ENCODE measurements at regions not wholly inside any gene's neighbourhood (a gene's known extent, or its start where the extent isn't known, plus 50 kb on each side); places are given as distances from the start of the nearest gene placed in this dataset.
"Not testable (repeated sequence)": the region's sequence is repeated elsewhere in the genome, so short reads cannot be mapped to it uniquely, and the experiment has no call there.

DNA sequence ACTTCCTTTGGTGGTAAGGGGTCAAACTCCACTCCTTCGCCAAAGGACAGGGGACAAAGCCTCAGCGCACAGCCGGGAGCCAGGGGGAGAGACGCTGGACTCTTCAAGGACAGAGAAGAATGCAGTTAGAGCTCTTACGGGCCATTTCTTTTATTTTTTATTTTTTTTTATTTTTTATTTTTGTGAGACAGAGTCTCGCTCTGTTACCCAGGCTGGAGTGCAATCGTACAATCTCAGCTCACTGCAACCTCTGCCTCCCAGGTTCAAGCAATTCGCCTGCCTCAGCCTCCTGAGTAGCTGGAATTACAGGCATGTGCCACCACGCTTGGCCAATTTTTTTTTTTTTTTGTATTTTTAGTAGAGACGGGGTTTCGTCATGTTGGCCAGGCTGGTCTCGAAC is 93.2 kb upstream of the RPH3AL start, which contains the start of gene RFLNB:
RFLNB (minus strand) TSS at position 101 of the 400 bp plus-strand sequence.
- DNase-seq, result not testable (repeated sequence)

DNA sequence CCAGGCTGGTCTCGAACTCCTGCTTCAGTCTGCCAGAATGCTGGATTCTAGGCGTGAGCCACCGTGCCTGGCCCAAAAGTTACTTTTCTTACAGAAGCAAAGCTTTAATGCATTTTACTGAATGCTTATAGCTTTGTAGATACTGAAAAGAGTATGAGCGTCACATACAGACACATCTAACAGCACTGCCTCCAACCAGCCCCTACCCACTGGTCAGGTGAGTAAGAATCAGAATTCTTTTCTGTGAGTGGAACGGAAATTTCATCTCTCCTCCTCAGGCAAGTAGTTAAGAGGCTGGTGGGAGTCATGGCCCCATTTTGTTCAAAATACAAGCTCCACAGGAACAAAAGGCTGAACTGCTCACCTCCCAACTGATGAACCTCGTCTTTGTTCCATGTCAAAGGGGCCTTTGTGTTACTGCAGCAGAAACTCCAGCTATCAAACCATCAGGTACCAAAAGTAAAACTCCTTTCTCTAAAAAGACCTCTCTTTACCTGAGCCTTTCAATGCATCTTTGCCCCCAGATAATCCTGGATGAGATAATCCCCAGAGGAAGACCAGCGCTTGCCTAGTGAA is 92.4 kb upstream of the RPH3AL start:
- DNase-seq, result no peak

DNA sequence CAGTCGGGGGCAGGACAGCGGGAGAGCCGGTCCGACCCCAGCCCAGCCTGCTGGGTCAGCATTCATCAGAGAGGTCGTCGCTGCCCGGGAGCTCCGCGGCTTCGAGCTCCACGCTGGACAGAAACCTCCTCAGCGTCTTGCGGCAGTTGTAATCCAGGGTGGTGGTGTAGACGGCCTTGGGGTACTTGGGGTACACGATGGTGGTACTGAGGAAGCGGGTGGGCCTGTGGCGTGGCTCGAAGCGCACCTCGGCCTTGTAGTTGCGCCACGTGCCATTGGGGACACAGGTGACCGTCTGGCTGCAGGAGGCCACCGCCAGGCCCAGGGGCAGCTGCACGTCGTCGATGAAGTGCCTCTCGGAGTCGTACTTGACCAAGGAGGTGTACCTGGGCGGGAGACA is 90.5 kb upstream of the RPH3AL start:
- no peak for DNase-seq

DNA sequence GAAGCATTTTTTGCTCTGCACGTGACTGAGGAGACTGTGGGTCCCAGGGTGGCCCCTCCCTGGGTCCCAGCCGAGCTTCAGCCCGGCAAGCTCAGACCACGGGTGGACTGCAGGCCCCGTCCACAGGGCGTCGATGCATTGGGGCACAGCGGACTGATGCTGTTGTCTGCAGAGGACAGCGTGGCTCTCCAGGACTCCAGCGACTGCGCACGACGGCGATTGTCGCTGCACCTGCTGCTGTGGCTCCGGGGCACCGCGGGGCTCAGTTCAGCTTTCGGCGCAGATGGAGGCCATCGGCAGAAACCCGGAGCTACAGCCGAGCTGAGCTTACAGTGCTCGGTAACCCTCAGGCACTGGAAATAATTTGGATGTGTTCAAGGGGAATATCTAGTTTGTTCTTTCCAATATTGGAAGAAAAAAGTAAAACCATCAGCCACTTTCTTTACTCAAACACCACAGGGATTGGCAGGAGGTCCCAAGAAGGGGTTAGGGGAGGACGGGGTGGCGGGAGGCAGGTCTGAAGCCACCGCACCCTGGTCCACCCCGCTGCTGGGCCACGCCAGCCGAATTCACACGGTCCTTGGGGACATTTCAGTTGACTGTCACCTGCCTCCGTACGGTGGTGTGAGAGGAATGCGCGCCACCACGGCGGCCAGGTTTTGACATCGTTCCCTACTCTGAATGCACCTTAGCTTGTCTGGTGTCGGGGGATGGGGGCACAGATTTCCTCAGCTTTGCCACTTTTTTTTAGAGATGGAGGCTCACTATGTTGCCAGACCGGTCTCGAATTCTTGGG is 88.7 kb upstream of the RPH3AL start:
- DNase-seq, result no peak

DNA sequence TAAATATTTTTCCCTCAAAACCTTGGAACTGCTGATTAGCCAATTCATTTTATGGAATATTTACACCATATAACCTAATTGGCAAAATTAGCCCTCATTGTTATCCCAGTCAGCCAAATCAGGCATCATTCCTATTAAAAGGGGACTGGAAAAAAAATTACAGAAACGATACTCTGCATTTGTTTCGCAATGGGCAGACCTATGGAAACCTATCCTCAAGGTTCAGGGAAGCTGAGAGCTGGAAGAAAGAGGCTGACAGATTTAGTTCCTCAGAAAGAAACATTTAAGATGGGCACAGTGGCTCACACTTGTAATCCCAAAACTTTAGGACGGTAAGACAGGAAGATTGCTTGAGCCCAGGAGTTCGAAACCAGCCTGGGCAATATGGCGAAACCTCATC is 85.6 kb upstream of the RPH3AL start:
- no peak for DNase-seq

DNA sequence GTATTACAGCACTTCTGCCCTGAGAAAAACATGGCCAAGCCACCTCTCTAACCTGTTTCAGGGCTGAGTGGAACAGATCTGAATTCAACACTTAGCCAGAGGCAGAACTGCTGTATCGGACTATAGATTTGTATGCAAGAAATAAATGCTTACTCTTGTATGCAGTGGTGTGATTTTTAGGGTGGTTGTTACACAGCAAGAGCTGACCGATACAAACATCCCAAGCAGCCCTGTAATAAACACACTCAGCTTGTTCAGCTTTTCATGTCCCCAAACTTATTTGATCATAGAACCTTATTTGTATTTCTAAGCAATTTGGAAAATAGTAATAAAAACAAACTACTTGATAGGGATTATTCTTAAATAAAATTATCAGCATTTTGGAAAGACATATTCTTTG is 84.9 kb upstream of the RPH3AL start:
- DNase-seq, result no peak

DNA sequence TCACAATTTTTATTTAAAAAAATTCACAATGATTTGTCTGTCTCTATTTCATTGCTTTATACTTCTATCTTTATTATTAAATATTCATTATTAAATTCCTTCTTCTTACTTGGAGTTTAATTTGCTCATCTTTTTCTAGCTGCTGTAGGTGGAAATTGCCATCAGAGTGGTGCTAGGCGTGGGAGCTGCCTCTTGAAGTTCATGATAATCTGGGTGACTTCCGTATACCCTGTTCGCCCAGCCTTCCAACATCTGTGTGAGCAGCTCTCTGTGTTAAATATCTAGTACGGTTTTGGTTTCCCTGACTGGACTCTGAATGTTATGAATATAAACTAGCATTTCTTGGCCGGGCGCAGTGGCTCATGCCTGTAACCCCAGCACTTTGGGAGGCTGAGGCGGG is 84.0 kb upstream of the RPH3AL start:
- DNase-seq, result no peak

DNA sequence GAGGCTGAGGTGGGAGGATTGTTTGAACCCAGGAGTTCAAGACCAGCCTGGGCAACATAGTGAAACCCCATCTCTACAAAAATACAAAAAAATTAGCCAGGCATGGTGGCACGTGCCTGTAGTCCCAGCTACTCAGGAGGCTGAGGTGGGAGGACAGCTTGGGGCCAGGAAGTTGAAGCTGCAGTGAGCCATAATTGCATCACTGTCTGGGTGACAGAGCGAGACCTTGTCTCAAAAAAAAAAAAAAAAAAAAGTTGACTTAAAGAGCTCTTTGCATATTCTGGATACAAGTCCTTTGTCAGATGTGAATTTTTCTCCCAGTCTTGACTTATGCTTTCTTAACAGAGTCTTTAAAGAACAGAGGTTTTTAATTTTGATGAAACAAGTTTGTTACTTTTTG is 79.9 kb upstream of the RPH3AL start:
- not testable (repeated sequence) for DNase-seq

DNA sequence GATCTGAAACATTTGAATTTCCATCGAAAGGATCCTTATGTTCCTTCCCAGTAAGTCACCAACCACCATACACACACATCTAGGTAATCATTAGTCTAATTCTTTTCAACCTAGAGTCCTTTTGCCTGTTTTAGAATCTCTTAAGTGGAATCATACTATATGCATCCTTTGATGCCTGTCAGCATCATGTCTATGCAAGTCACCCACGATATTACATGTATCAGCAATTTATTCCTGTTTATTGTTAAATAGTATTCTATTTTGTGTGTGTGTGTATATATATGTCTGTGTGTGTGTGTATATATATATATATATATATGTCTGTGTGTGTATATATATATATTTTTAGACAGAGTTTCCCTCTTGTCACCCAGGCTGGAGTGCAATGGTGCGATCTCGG is 78.9 kb upstream of the RPH3AL start:
- no peak for DNase-seq

DNA sequence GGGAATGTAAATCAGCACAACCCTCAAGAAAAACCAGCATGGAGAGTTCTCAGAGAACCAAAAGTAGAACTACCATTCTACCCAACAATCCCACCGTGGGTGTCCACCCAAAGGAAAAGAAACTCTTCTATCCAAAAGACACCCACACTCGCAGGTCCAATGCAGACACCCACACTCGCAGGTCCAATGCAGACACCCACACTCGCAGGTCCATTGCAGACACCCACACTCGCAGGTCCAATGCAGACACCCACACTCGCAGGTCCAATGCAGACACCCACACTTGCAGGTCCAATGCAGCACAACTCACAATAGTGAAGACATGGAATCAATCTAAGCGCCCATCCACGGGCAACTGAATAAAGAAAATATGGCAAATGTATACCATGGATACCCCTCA is 77.0 kb upstream of the RPH3AL start:
- no peak for DNase-seq

DNA sequence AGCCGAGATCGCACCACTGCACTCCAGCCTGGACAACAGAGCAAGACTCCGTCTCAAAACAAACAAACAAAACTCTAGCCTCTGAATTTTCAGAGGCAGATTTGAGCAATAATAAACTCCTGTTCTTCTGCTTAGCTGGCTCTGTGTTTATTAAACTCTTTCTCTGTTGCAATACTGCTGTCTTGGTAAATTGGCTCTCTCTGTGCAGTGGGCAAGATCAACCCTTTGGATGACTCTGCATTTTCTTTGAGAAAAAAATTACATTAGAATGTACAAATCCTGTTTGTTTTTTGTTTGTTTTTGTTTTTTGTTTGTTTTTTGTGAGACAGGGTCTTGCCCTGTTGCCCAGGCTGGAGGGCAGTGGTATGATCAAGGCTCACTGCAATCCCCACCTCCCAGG is 75.8 kb upstream of the RPH3AL start:
- DNase-seq, result no peak

DNA sequence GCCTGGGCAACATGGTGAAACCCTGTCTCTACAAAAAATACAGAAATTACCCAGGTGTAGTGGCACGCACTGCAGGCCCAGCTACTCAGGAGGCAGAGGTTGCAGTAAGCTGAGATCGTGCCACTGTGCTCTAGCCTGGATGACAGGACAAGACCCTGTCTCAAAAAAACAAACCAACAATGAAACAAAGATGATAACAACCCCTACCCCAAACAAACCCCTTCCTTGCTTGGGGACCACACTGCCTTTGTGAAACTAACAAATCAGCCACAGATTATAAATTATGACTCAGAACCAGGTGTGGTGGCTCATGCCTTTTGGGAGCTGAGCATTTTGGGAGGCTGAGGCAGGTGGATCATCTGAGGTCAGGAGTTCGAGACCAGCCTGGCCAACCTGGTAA is 75.3 kb upstream of the RPH3AL start:
- DNase-seq, result no peak

DNA sequence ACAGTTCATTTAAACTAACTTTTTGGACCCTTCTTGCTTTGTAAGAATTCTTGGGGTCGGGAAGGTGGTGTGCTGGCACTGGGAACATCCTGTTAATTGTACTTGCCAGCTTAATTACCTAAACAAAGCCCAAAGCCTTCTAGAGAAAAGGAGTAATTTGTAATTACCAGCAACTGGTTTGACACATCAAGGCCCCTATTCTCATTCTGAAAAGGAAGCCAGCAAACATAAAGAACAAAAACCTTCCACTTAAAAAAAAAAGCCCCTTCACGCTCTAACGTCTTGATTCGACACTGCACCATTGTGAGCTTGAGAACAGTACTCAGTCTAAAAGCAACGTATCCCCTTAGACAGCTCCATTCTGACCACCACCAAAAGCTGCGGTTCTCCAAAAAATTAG is 74.7 kb upstream of the RPH3AL start:
- DNase-seq, result no peak

DNA sequence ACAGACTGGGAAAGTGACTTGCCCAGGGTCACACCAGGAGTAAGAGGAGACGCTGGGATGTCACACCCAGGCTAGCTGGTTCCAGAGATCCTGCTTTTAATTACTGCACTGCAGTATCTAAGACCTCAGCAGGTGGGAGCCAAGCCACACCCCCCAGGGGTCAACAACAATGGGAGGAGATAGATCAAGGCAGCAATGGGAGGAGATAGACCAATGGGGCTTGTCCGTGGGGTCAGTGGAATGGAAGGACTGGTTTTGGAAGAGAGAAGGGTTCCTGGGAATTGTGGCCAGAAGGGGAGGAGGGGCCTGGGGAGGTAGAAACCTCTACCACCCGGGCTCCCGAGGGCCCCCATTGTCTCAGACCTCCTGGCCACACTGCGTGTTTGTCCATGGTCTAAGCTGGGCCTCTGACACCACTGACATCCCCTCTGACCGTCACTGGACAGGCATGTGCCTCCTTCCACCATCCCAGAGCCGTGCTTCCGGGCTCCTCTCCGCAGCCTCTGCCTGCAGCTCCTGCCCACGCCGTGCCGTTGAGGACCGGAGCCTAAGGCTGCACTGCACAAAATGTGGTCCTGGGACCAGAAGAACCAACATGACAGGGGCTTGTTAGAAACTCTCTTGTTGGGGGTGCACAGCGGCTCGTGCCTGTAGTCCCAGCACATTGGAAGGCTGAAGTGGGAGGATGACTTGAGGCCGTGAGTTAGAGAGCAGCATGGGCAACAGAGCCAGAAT is 69.8 kb upstream of the RPH3AL start:
- no peak for DNase-seq

DNA sequence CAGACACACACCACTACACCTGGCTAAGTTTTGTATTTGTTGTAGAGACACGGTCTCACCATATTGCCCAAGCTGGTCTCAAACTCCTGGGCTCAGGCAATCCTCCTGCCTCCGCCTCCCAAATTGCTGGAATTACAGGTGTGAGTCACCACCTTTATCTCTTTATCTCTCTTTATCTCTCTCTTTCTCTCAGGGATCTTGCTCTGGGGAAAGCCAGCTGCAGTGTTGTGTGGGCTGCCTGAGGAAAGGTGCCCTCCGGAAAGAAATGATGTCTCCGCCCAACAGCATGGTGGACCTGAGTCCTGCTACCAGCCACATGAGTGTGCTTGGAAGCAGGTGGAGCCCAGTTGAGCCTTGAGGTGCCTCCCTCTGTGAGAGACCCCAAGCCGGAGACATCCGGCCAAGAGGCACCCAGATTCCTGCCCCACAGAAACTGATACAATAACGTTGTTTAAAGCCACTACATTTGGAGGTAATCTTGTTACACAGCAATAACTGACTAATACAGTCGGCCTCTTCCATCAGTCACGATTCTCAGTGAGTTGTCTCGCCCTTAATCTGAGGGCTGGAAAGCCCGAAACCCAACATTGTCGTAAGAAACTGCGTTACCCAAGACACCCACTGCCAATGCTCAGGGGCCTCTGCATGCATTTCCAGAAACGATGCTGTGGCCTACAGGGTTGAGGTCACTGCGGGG is 68.0 kb upstream of the RPH3AL start:
- no peak for DNase-seq

DNA sequence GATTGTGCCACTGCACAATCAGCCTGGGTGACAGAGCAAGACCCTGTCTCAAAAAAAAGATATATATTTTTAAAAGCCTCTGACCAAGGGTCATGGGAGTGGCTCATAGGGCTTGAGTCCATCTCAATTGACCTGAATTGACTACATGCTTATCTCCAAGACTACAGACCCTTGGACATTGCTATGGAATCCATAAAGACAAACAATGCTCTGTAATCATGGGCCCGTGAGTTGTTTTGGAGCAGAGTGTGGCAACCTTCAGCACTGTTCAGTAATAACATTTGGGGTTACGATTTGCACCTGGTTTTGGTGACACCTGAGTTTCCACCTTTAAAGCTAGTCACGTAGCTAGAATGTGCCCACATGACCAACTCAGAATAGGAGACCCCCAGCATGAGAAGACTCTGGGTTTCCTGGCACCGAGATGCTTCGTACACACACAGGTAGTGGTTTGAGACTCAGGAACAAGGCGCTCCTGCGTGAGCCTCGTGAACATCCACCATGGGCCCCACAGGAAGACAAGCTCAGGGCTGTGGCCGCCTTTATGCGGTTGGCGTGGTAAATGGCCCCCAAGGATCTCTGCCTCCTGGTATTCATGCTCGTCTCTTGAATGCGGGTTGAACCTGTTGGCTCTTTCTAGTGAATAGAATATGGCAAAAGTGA is 66.6 kb upstream of the RPH3AL start:
- no peak for DNase-seq

DNA sequence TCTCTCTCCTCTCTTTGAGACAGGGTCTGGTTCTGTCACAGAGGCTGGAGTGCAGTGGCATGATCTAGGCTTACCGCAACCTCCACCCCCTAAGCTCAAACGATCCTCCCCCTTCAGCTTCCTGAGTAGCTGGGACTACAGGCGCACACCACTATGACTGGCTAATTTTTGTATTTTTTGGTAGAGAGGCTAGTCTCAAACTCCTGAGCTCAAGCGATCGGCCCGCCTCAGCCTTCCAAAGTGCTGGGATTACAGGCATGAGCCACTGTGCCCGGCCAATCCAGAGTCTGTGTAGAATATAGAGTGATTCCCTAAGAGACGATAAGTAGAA is 65.8 kb upstream of the RPH3AL start:
- no peak for DNase-seq

DNA sequence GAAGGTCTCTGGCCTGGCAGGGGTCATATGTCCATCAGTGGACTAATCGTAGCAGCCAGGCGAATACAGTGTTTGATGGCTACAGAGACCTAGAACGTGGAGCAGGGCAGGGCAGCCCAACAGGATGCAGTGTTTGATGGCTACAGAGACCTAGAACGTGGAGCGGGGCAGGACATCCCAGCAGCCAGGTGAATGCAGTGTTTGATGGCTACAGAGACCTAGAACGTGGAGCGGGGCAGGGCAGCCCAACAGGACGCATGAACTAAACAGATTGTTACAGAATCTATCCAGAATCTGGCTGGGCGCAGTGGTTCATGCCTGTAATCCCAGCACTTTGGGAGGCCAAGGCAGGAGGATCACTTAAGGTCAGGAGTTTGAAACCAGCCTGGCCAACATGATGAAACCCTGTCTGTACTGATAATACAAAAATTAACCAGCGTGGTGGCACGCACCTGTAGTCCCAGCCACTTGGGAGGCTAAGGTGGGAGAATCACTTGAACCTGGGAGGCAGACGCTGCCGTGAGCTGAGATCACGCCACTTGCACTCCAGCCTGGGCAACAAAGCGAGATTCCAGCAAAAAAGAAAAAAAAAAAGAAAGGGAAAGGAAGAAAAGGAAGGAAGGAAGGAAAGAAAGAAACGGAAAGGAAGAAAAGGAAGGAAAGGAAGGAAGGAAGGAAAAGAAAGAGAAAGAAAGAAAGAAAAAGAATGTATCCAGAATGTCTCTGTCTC is 65.2 kb upstream of the RPH3AL start:
- no peak for DNase-seq

DNA sequence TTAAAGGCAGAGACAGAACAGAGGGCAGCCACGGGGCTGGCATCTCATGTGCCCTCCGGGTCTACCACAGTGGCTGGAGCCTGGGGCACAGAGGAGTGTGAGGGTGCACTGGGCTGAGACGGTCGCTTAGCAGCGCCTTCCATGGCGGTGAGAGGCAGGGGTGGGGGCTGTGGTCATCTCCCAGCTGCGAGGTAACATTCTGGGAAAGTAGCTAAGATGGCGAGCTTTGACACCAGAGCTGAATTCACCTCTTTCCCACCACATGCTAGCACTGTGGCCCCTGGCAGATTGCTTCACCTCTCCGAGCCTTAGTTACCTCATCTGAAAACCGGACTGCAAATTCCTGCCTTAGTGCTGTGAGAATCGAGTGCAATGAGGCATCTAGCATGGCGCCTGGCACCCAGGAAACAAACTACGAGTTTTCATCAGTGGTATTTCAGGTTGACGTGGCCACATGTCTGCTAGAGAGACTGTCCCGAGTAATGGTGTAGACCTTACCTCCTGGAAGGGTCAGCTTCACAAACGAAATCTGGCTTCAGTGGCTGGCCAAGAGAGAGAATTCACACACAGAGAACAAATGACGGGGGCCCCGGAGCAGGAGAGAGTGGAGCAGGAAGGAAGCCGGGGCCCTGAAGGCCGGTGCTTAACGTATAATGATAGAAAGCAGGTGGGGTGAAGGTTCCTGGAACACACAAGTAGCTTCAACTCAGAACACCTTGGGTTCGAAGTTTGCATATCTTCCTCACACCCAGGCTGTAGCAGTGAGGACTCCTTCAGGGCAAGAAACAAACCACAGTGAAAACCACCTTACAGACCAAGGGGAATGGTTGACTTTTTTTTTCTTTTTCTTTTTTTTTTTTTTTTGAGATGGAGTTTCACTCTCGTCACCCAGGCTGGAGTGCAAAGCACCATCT is 63.9 kb upstream of the RPH3AL start:
- DNase-seq, result no peak

DNA sequence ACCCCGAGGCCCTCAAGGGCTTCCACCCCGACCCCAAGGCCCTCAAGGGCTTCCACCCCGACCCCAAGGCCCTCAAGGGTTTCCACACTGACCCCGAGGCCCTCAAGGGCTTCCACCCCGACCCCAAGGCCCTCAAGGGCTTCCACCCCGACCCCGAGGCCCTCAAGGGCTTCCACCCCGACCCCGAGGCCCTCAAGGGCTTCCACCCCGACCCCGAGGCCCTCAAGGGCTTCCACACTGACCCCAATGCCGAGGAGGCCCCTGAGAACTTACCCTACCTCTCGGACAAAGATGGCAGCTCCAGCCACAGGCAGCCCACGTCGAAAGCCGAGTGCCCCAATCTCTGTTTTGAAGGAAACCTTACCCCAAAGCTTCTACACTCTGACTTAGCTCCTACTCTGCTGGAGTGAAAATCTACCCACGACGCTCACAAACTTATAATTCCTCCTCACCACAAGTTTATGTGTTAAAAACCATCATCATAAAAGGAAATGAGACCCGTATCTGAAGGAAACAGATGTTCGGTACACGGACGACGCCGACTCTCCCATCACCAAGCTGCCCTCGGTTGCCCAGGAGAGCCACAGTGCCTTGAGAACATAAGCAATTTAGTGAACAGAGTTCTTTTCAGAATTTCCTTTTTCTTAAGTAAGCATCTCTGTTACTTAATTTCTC is 61.2 kb upstream of the RPH3AL start:
- DNase-seq, result no peak

DNA sequence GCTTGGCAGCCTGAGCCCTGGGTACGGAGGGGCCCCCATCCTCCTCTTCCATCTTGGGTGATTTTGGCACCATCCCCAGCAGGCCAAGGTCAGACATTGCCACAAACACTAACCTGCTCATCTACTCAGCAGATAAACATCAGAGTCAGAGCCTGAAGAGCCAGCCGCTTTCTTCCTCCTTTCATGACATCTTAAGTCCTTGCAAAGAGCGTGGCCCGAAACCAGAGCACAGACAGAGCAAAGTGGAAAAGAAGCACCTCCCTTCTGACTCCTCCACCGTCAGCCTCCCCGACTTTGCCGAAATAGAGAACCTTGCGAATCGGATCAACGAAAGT is 60.4 kb upstream of the RPH3AL start:
- no peak for DNase-seq

Data from GOT3 (cell line).